CD1c-positive myeloid dendritic cell (primary cell): ENCODE measurements at regions not wholly inside any gene's neighbourhood (a gene's known extent, or its start where the extent isn't known, plus 50 kb on each side); places are given as distances from the start of the nearest gene placed in this dataset.

ENCODE experiments used
- DNase-seq: peaks from one replicate; pipeline ENCODE4 v3.0.0-alpha.2; 2016; ENCODE audit errors: extremely low spot score

DNA sequence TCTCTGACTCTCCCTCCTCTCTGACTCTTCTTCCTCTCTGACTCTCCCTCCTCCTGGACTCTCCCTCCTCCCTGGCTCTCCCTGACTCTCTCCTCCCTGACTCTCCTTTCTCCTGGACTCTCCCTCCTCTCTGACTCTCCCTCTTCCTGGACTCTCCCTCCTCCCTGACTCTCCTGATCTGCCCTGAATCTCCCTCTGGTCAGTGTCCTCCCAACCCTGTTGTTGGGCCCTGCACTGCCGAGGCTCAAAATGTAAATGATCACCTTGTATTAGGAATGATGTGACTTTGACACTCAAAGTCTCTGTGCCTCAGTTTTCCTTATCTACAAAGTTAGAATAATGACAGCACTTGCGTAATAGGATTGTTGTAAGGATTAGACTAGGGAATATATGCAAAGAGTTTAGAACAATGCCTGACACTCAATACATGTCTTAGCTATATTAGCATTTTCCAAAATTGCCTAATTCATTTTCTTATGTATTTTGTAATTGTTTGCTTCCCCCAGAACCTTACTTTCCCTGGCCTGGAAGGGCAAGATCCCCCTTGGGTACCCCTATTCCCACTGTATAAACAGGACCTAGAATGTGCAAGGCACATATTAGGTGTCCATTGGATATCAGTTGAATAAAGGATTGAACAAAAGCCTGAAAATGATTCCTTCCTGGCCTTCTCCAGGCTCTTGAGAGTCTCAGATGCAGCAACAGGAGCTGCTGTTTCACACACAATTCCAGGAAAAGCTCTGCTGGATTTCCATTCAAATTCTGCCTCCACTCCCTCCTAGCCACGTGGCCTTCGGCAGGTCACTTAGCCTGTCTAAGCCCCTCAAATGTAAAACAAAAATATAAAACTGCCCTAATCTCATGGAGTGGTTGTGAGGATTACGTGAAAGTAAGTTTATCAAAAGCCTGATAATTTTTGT, 170.1 kb downstream of the INHBB start:
- DNase-seq: no peak

DNA sequence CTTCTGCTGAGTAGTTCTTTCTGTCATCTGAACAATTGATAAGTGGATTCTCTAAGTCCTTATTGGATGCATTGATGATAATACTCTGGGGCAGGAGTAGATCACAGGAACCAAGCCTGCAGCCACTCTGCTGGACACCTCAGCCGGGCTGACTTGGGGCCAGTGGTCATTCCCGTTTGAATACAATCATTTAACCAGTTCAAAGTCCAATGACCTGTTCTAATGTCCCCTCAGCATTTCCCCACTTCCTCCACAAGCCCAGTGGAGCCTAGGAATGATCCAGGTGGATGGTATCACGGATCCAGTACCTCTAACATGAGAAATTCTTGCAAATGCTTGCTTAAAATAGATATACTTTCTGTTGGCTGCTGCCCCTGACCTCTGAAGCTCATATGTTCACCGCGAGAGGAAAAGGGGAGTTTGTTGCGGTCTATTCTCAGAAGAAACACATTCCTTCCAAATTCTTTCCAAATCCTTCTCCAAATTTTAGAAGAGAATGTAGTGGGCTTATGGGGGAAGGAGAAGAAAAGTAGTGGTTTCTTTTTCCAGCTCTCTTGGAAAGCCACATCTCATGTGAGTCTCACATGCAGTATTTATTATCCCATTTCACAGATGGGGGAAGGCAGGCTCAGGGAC, 170.9 kb downstream of the INHBB start:
- DNase-seq: no peak

DNA sequence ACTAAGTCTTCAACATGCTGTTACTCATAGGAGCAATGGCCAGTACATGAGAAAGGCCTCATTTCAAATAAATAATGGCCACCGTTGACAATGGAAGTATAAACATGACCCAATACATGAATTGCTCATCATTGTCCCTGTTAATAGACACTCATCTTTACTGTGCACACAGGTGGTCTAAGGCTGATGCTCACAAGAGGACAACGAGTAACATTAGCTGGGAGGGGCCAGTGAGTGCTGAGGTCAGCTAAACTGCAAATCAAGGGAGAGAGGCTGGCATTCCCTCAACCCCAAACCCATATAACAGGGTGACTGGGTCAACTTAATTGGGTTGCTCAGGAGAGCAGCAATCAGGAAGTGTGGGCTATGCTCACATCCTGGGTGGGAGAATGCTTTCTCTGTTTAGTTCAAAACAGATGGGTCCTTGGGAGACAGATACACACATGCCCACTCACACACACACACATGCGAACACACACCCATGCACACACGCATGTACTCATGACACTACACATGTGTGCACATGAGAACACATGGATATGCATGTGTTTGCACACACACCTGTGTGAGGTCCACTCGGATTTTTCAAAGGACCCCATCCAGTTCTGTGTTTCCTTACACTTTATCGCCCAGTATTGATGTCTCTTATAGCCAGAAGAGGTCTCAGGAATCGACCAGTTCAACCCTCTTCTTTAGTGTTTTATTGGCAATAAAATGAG, 172.0 kb downstream of the INHBB start:
- DNase-seq: no peak

DNA sequence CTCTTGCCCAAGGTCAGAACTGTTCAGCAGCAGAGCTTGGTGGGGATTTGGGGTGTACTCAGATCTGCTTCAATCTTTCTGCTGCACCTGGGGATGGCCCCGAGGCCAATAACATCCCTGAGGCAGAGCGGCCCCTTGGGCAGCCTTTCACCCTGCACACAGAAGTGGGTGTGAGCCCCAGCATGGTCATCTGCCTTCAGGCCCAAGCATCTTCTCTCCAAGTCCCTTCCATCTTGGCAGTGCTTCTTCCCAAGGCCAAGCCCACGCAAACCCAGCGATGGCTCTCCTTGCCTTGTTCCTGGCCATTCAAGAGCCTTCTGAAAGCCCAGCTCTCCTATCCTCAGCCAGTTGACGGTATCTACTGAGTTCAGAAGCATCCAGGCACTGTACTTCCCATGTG, 172.9 kb downstream of the INHBB start:
- DNase-seq: no peak

DNA sequence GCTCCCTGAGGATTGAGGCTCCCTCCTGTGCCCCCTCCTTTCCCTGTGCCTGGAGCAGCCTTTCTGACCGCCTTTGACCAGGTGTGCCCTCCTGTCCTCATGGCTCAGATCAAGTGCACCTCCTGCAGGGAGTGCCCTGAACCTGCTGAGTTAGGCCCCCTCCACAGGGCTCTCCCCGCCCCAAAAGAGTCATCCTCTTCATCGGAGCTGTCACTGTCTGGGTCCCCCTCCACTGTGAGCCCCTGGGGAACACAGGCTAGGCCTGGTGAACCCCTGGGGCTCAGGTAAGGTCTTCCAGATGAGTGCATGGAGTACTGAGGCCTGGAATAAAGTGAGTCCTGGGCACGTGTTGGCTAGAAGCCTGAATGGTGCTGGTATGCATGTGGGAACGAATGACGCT, 173.5 kb downstream of the INHBB start:
- DNase-seq: no peak

DNA sequence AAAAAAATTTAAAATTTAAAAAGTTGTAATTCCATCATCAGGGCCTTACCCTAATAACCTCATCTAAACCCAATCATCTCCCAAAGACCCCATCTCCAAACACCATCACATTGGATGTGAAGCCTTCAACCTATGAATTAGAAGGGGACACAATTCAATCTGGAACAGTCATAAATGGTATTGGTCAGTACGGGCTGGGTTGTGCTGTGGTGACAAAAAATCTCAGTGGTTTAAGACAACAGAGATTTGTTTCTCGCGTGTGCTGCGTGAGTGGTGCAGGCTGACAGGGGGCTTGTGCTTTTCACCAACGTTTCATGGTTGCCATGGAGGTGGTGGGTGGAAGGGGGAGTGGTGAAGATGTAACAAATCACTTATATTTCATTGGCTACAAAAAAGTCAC, 174.5 kb downstream of the INHBB start:
- no peak for DNase-seq

DNA sequence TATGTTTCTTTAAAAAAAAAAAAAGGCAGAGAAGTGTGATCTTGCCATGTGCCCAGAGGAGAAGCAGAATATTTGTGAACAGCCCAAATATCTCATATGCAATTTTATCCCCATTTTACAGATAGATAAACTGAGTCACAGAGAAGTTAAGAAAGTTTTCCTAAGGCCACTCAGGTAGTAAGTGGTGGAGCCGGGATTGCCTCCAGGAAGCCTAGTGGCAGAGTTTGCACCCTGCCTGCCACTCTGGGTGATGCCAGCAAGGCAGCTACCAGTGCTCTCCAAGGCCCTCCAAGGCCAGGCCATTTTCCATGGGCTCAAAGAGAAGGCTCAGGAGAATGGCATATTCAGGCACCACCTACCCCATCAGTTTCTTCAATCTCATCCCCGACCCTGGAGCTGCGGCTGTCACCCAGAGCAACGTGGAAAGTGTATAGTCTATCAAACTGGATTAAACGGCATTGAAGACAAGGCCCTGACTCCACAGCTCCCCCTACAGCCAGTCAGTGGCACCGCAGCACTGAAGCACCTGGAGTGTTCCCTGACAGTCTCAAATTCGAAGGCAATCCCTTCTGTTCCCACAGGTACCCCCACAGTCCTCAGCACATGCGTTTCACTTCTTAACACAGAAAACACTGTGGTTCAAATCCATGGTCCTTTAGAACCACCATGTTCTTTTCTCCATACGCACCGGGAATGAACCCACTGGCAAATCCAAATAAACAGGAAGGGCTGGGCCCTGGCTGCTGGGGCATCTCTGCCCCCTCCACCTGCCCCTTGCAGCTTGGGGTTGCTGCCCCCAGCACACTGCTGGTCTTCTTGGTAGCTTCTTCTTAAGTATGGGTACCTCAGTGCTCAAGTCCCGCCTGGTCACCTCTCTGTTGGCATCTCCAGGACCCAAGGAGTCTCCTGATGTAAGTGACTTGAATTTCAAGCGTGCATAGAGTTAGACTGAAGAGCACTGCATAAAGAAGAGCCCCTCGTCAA, 175.3 kb downstream of the INHBB start:
- DNase-seq: peak; percentile 20

DNA sequence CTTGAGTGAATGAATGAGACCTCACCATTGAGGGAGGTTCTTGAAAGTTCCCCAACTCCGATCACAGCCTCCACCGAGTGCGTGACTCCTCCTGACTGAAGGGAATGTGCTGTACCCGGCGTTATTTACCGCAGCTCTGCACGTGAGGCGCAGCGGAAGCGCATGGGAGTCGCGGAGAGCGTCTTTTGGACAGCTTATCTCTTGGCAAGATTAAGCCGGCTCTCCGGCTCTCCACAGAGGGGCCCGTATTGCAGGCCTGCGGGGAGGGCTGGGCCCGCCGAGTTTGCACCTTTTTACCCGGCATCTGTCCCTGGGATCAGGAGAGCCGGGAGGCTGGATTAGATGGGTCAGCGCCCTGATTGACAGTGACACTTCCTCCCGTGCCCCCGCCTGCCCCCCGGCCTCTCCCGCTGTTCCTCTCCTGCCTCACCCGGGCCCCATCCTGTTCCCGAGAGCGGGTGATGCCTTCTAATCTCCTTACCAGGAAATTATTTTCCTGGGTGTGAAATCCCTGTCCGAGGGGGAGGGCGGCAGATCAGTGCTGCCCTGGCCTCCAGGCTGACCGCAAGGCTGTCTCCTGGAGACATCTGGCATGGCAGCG, 176.3 kb downstream of the INHBB start:
- DNase-seq: no peak

DNA sequence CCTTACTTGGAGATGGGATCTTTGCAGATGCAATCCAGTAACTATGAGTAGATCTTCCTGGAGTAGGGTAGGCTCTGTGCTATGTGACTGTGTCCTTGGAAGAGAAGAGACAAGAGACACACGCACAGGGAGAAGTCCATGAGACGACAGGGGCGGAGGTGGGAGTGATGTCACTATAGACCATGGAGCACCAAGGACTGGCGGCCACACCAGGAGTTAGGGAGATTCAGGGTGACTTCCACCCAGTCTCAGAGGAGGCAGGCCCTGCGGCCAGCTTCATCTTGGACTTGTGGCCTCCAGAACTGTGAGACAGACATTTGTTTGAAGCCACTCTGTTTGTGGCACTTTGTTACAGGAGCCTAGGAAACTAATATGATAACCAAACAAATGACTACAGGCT, 177.8 kb downstream of the INHBB start:
- no peak for DNase-seq

DNA sequence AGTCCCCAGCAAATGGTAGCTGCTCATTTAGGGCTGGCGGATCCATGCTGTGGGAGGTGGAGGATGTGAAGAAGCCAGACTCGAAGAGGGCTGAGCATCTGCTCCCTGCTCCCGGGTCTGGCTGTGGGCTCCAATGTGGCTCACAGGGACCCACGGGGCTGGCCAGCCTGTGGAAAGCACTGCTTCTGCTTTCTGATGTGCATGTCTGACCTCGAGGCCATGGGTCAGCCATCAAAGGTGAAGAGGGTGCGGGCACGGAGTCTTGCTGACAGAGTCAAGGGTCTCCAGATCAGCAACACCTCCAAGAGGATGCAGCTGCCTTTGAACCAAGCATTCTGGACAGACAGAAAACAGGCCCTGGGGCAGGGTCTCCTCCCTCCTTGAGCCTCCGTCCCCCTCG, 178.2 kb downstream of the INHBB start:
- no peak for DNase-seq

DNA sequence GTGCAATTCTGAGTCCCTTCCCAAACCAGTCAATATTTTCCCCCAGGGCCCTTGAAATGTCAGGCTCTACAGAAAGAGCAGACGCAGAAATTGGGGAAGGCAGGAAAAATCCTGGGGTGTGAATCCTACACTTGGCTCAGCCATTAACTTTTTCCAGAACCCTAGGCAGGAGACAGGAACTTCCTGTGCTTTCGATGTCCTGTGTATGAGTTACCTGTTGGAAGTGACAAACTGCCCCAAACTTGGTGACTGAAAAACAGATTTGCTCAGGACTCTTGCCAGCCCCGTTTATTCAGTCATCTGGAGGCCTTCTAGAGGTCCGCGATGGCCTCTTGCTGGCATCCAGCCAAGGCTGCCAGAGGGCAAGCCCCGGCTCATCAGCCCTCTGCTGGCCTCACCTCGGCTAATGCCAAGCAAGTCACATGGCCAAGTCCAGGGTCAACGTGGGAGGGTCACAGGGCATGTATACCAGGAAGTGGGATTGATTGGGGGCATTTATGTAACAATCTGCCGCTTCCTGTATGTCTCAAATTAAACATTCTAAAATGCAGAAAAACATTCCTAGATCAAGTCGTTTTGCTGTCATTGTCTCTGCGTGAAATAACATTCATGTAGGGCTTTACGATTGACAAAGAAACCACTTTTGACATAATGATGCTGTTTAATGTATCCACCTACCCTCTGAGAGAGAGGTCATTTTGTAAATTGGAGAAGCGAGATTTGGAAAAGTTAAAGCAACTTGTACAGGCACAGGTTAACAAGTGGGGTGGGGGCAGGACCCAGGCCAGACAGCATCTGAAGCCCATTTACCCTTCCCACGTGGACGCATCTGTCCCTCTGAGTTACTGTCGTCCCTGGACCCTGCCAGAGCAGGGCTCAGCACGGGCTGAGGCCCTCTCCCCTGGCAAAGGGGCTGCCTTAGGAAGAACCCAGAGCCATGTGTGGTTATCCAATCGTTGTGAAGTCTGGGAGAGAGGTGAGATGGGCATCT, 179.4 kb downstream of the INHBB start:
- peak; percentile 11 for DNase-seq

DNA sequence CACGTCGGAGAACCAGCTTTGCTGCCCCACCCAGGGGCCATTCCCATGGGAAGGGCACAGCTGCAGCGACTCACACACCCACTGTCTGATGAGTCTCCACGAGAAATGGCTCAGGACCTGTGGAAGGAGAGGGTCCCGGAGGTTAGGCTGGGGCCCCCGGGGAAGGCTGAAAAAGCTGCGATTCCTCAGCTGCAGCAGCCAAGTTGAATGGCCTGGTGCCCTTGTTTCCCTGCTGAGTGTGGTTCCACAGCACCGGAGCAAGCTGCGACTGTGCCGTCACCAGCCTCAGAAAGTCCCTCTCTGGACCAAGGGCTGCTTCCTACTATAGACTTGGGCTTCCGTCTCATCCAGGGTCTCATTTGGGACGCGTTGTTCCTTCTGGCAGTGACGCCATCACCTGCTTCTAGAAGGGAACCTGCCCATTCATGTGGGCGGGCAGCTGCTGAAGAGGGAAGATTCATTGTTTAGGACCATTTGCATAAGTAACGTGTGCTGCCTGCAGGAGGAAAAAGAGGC, 180.2 kb downstream of the INHBB start:
- DNase-seq: no peak

DNA sequence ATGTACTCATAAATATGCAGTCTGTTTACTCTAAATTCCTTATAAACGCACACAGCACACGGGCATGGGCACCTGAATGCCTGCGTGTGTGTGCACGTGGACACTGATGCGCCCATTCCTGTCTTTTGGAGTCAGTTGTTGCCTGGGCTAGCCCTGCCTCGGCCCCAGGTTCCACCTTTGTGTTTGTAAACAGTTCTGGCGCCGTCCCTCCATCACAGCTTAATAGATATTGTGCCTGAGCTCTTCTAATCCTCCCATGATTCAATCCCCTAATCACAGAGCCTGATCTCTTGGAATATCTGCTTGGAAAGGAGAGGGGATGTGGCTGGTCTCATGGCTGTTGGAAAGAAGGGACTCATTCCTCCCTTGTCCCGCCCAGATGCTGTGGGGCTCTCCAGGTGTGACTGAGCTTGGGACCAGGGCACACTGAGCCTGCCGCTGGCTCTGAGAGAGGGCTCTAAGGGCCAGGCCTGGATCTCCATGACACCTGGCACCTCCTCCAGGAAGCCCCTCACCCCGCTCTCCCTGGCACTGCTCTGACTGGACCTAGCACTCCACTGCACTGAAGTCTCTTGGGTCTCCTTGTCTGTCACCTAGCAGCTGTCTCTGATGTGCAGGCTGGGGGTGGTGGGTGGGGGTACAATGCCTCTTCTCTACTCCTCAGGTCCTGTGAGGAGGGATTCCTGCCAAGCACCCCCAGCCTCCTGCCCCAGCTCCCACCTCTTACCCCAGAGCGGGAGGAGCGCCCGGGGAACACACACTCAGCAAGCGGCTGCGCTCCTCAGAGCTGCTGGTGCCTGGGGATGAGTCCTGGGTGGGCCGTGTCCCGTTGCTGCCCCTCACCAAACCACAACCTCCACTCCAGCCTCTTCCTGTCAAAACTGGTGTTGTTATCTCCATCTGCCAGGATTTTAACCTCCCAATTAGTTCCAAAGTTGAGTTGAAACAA, 181.3 kb downstream of the INHBB start:
- no peak for DNase-seq

DNA sequence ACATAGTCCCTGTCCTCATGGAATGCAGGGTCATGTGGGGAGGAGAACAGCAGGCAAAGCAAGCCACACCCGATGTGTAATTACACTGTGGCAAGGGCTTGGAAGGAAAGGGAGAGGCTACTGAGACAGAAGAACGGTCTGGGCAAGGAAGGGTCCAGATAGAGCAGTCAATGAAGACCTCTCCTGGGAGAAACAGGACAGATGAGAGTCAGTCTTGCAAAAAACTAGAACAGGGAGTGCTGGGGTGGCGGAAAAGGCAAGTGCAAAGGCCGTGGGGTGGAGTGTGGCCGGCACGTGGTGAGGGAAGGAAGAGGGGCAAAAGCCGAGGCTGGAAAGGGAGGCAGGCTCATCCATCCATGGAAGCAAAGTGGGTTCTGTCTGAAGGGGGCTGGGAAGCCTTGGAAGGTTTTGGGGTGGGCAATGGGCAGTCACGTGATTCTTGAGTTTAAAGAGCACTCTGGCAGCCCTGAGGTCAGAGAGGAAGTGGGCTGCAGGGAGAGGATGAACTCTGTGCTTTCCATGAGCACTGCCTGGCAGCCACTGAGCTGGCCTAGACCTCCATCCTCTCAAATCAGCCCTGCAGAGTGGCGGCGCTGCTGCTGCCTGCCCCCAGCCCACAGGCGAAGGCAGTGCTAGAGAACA, 182.2 kb downstream of the INHBB start:
- no peak for DNase-seq

DNA sequence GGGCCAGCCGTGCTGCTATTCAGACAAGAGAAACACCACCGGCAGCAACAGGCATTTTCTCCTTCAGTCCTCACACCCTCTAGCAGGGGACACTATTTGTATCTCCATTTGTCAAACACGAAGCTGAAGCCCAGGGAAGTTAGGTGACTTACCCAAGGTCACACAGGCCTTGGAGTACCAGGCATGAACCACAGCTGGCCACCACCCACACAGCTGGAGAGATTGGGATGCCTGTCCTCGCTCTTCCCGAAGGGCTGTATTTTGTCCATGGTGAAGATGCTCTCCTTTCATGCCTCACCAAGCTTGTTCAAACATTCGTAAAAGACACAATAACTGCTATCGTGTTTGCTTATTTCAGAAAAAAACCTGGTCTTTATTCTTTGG, 182.7 kb downstream of the INHBB start:
- DNase-seq: no peak

DNA sequence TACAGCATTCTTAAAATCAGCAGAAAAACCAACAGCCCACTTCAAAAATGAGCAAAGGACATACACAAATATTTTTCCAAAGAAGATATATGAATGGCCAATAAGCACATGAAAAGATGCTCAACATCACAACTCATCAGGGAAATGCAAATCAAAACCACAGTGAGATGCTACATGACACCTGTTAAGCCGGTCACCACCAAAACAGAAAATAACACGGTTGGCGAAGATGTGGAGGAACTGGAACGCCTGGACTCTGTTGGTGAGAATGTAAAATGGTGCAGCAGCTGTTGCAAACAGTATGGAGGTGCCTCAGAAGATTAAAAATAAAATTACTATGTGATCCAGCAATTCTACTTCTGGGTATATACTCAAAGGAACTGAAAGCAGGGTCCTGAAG, 184.8 kb downstream of the INHBB start:
- DNase-seq: no peak

DNA sequence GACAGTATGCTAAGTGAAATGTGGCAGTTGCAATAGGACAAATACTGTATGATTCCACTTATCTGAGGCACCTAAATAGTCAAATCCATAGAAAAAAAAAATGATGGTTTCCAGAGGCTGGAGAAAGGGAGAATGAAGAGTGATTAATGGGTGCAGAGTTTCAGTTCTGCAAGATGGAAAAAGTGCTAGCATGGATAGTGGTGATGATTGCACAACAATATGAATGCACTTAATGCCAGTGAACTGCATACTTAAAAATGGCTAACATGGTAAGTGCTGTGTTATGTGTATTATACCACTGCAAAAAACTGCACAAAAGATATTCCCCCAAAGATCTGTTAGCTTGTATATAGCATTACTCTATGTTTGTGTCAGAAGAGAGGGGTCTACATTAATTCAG, 185.4 kb downstream of the INHBB start:
- no peak for DNase-seq
